GM18868 (cell line): ENCODE measurements at regions not wholly inside any gene's neighbourhood (a gene's known extent, or its start where the extent isn't known, plus 50 kb on each side); places are given as distances from the start of the nearest gene placed in this dataset.

ENCODE experiments used
- ATAC-seq: cut with Tn5 transposase; IDR thresholded peaks from one replicate; pipeline ENCODE4 v1.9.1; 2021; ENCODE audit warnings: mild to moderate bottlenecking, moderate library complexity; ENCODE audit not compliant: unreplicated experiment

- ATAC-seq, result no peak
Observed at GRCh38 chr4:78722878-78723277, 53.3 kb upstream of the BMP2K start.
